Neural progenitor cell (in vitro differentiated cells): ENCODE measurements at regions not wholly inside any gene's neighbourhood (a gene's known extent, or its start where the extent isn't known, plus 50 kb on each side); places are given as distances from the start of the nearest gene placed in this dataset.

ENCODE experiments used
- DNase-seq: peaks from one replicate; pipeline ENCODE4 v3.0.0-alpha.2; 2016; ENCODE audit warnings: low spot score
- H2AFZ ChIP-seq: fragments of 200-600 bp; sonication (generic); replicated peaks from 2 replicates; pipeline ENCODE4 v1.6.1; 2016; ENCODE audit warnings: antibody characterized with exemption
- H3F3A ChIP-seq: fragments of 200-600 bp; sonication (generic); 2 replicates; pipeline ENCODE4 v1.6.1; 2016; ENCODE audit warnings: antibody characterized with exemption, low read depth
- H3K27ac ChIP-seq: fragments of 200-600 bp; sonication (generic); 2 replicates; pipeline ENCODE4 v1.5.1; 2016; ENCODE audit warnings: mild to moderate bottlenecking
- H3K27me3 ChIP-seq: fragments of 200-600 bp; sonication (generic); 2 replicates; pipeline ENCODE4 v1.6.1; 2016; ENCODE audit warnings: mild to moderate bottlenecking, moderate library complexity
- H3K36me3 ChIP-seq: fragments of 200-600 bp; sonication (generic); 2 replicates; pipeline ENCODE4 v1.5.1; 2016
- H3K4me1 ChIP-seq: fragments of 200-600 bp; sonication (generic); 2 replicates; pipeline ENCODE4 v1.6.1; 2016; ENCODE audit warnings: mixed run types
- H3K4me2 ChIP-seq: fragments of 200-600 bp; sonication (generic); 2 replicates; pipeline ENCODE4 v1.6.1; 2016
- H3K4me3 ChIP-seq: fragments of 200-600 bp; sonication (generic); 2 replicates; pipeline ENCODE4 v1.5.1; 2016
- H3K79me2 ChIP-seq: fragments of 200-600 bp; sonication (generic); 2 replicates; pipeline ENCODE4 v1.6.1; 2016; ENCODE audit warnings: low read depth
- H3K9ac ChIP-seq: fragments of 200-600 bp; sonication (generic); 2 replicates; pipeline ENCODE4 v1.6.1; 2016
- H3K9me3 ChIP-seq: fragments of 200-600 bp; sonication (generic); 2 replicates; pipeline ENCODE4 v1.5.1; 2016; ENCODE audit warnings: low read depth
- H4K20me1 ChIP-seq: fragments of 200-600 bp; sonication (generic); 2 replicates; pipeline ENCODE4 v1.6.1; 2016; ENCODE audit warnings: low read depth
- H3K27ac Mint-ChIP-seq: 3 replicates; pipeline ENCODE4 v1.8.0; 2021; ENCODE audit warnings: mixed read lengths
- H3K27me3 Mint-ChIP-seq: 2 replicates; pipeline ENCODE4 v1.8.0; 2022; ENCODE audit warnings: low read depth, mild to moderate bottlenecking, inconsistent platforms, moderate library complexity, mixed read lengths; ENCODE audit not compliant: insufficient read depth
- H3K36me3 Mint-ChIP-seq: 3 replicates; pipeline ENCODE4 v1.8.0; 2021; ENCODE audit warnings: mixed read lengths
- H3K4me1 Mint-ChIP-seq: 3 replicates; pipeline ENCODE4 v1.8.0; 2021; ENCODE audit warnings: mixed read lengths
- H3K4me3 Mint-ChIP-seq: 3 replicates; pipeline ENCODE4 v1.8.0; 2021; ENCODE audit warnings: mild to moderate bottlenecking, moderate library complexity, mixed read lengths
- H3K9me3 Mint-ChIP-seq: 3 replicates; pipeline ENCODE4 v1.8.0; 2020; ENCODE audit warnings: mixed read lengths
- EZH2 ChIP-seq: fragments of 200-600 bp; sonication (generic); IDR thresholded peaks from 2 replicates; pipeline ENCODE4 v1.6.1; 2017; ENCODE audit warnings: antibody characterized with exemption, mild to moderate bottlenecking, moderate library complexity
- EZH2phosphoT487 ChIP-seq: fragments of 200-600 bp; sonication (generic); IDR thresholded peaks from 2 replicates; pipeline ENCODE4 v1.6.1; 2017; ENCODE audit warnings: antibody characterized with exemption
- TF ChIP-seq, protein P1 (sequence below): fragments of 200-600 bp; sonication (generic); IDR thresholded peaks from 2 replicates; pipeline ENCODE4 v1.5.1; 2017; ENCODE audit warnings: antibody characterized with exemption, mild to moderate bottlenecking

GRCh38 chr9:129240581-129241211 lies 62.6 kb upstream of the IER5L start:
- H3K27me3 Mint-ChIP-seq: peaks cover 11% of the 10 kb centered on the region
- no peak overlapping the region for H3K4me3 ChIP-seq
- peaks cover 35% of the 10 kb centered on the region for H3K4me1 Mint-ChIP-seq

GRCh38 chr9:129239946-129240490 lies 62.0 kb upstream of the IER5L start:
- TF ChIP-seq, protein P1, sequence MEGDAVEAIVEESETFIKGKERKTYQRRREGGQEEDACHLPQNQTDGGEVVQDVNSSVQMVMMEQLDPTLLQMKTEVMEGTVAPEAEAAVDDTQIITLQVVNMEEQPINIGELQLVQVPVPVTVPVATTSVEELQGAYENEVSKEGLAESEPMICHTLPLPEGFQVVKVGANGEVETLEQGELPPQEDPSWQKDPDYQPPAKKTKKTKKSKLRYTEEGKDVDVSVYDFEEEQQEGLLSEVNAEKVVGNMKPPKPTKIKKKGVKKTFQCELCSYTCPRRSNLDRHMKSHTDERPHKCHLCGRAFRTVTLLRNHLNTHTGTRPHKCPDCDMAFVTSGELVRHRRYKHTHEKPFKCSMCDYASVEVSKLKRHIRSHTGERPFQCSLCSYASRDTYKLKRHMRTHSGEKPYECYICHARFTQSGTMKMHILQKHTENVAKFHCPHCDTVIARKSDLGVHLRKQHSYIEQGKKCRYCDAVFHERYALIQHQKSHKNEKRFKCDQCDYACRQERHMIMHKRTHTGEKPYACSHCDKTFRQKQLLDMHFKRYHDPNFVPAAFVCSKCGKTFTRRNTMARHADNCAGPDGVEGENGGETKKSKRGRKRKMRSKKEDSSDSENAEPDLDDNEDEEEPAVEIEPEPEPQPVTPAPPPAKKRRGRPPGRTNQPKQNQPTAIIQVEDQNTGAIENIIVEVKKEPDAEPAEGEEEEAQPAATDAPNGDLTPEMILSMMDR: no peak
- TF ChIP-seq EZH2 (no peak), EZH2phosphoT487 (no peak)
- H3K9me3 Mint-ChIP-seq: no peaks in the 10 kb centered on the region
- peak overlapping the region; percentile 0 for H3K27ac ChIP-seq
- no peak overlapping the region for H3K27ac Mint-ChIP-seq
- H3F3A ChIP-seq: peaks cover 18% of the 10 kb centered on the region
- no peak overlapping the region for H2AFZ ChIP-seq
- H3K4me2 ChIP-seq: no peak overlapping the region
- H4K20me1 ChIP-seq: no peaks in the 10 kb centered on the region
- H3K36me3 ChIP-seq: no peaks in the 10 kb centered on the region
- no peaks in the 10 kb centered on the region for H3K4me1 ChIP-seq
- no peaks in the 10 kb centered on the region for H3K27me3 ChIP-seq
- no peaks in the 10 kb centered on the region for H3K9me3 ChIP-seq
- no peak overlapping the region for H3K4me3 ChIP-seq
- no peak overlapping the region for H3K9ac ChIP-seq
- no peaks in the 10 kb centered on the region for H3K79me2 ChIP-seq
- H3K27me3 Mint-ChIP-seq: peaks cover 12% of the 10 kb centered on the region
- peaks cover 31% of the 10 kb centered on the region for H3K4me1 Mint-ChIP-seq
- no peak overlapping the region for H3K4me3 Mint-ChIP-seq
- DNase-seq: no peak
- H3K36me3 Mint-ChIP-seq: no peaks in the 10 kb centered on the region

More at GRCh38 chr9:129240581-129241211, 62.6 kb upstream of the IER5L start:
- Histone ChIP-seq H3K79me2 (no peaks in the 10 kb centered on the region), H3K4me2 (no peak overlapping the region), H3K9ac (no peak overlapping the region), H3K9me3 (no peaks in the 10 kb centered on the region), H3K4me1 (no peaks in the 10 kb centered on the region), H3F3A (peaks cover 18% of the 10 kb centered on the region), H3K27ac (peak overlapping the region; percentile 0), H3K36me3 (no peaks in the 10 kb centered on the region), H2AFZ (no peak overlapping the region), H3K27me3 (no peaks in the 10 kb centered on the region), H4K20me1 (no peaks in the 10 kb centered on the region)
- peak overlapping the region; percentile 79 for H3K27ac Mint-ChIP-seq
- H3K4me3 Mint-ChIP-seq: no peak overlapping the region
- H3K9me3 Mint-ChIP-seq: no peaks in the 10 kb centered on the region
- TF ChIP-seq, protein P1: no peak
- no peak for TF ChIP-seq EZH2phosphoT487
- no peaks in the 10 kb centered on the region for H3K36me3 Mint-ChIP-seq
- DNase-seq: no peak

DNA sequence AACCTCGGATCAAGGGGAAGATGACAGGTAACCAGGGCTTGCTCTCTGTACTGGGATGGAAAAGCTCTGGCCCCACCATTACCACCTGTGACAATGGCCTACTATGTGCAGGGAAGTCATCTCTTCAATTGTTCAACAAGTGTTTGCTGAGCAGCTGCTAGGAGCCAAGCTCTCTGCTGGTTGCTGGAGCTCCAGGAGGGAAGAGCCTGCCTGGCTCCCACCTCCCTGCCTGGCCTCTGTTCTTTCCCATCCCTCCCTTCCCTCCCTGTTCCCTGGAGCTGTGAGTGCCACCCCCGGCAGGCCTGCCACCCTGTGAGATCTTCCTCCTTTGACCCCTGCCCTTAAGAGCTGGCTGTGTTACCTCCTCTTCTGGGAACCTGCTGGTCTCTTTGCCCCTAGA lies 59.7 kb upstream of the IER5L start:
- H3K9ac ChIP-seq: no peak overlapping the region
- Mint-ChIP-seq H3K4me3 (no peak overlapping the region), H3K9me3 (peaks cover 2% of the 10 kb centered on the region), H3K36me3 (no peaks in the 10 kb centered on the region), H3K27ac (peak overlapping the region; percentile 47), H3K27me3 (peaks cover 14% of the 10 kb centered on the region), H3K4me1 (peaks cover 22% of the 10 kb centered on the region)
- H3K4me3 ChIP-seq: no peak overlapping the region
- no peaks in the 10 kb centered on the region for H3K27me3 ChIP-seq
- no peaks in the 10 kb centered on the region for H3K9me3 ChIP-seq
- peaks cover 18% of the 10 kb centered on the region for H3F3A ChIP-seq
- H4K20me1 ChIP-seq: no peaks in the 10 kb centered on the region
- no peaks in the 10 kb centered on the region for H3K36me3 ChIP-seq
- no peak overlapping the region for H2AFZ ChIP-seq
- no peak overlapping the region for H3K4me2 ChIP-seq
- no peaks in the 10 kb centered on the region for H3K4me1 ChIP-seq
- H3K27ac ChIP-seq: no peak overlapping the region
- TF ChIP-seq EZH2 (no peak), EZH2phosphoT487 (no peak)
- TF ChIP-seq, protein P1: no peak
- no peaks in the 10 kb centered on the region for H3K79me2 ChIP-seq
- DNase-seq: no peak
